Skeletal muscle satellite cell (primary cell): ENCODE measurements at regions not wholly inside any gene's neighbourhood (a gene's known extent, or its start where the extent isn't known, plus 50 kb on each side); places are given as distances from the start of the nearest gene placed in this dataset.
"Not testable (repeated sequence)": the region's sequence is repeated elsewhere in the genome, so short reads cannot be mapped to it uniquely, and the experiment has no call there.

Experiments
- H3K27me3 ChIP-seq: 2 replicates; pipeline ENCODE4 v1.7.0; 2013; ENCODE audit warnings: low read length; ENCODE audit not compliant: control insufficient read depth, insufficient read depth
- H3K36me3 ChIP-seq: 2 replicates; pipeline ENCODE4 v1.7.0; 2013; ENCODE audit warnings: mild to moderate bottlenecking, control low read depth, low read length; ENCODE audit not compliant: insufficient read depth
- H3K4me1 ChIP-seq: 2 replicates; pipeline ENCODE4 v1.7.0; 2013; ENCODE audit warnings: low read length; ENCODE audit not compliant: control insufficient read depth, insufficient read depth
- H3K4me2 ChIP-seq: 2 replicates; pipeline ENCODE4 v1.7.0; 2013; ENCODE audit warnings: mild to moderate bottlenecking, low read length
- H3K4me3 ChIP-seq: 2 replicates; pipeline ENCODE4 v1.7.0; 2013; ENCODE audit warnings: low read length
- H3K9ac ChIP-seq: 2 replicates; pipeline ENCODE4 v1.7.0; 2013; ENCODE audit warnings: mild to moderate bottlenecking, low read depth, low read length, moderate library complexity
- H3K9me3 ChIP-seq: replicated peaks from 2 replicates; pipeline ENCODE4 v1.7.0; 2013; ENCODE audit warnings: mild to moderate bottlenecking, control low read depth, low read length

DNA sequence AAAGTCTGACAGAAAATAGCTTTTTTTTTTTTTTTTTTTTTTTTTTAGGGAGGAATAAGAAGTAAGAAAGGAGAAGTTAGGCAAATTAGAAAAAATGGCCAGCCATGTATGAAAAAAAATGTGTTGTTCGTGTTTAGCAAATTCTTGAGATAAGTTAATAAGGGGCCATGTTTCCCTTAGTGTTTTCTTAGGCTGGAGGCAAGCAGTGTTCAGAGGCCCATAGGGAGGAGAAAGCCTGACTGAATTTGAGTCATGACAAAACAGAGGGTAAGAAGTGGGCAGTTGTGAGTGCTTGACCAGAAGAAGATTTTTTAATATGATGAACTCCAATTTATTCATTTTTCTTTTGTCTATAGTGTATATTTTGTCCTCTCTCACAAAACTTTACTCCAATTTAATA is 766.4 kb downstream of the FAM181B start:
- no peak overlapping the region for H3K9ac ChIP-seq
- no peaks in the 10 kb centered on the region for H3K4me1 ChIP-seq
- no peaks in the 10 kb centered on the region for H3K36me3 ChIP-seq
- no peak overlapping the region for H3K4me3 ChIP-seq
- H3K9me3 ChIP-seq = no peaks in the 10 kb centered on the region
- H3K27me3 ChIP-seq = no peaks in the 10 kb centered on the region
- H3K4me2 ChIP-seq = no peak overlapping the region

DNA sequence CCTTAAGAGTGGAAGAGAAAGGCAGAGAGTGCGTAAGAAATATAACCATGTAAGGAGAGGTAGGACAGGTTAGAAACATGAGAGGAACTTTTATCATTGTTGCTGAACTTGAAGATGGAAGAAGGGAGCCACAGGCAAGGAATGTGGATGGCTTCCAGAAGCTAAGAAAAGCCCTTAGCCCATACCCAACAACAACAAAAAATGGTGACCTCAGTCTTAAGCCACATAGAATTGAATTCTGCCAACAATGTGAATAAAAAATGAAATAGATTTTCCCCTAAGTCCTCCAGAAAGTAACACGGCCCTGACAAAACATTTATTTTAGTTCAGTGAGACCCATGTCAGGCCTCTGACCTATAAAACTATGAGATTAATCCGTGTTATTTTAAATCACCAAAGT is 767.3 kb downstream of the FAM181B start:
- Histone ChIP-seq H3K9ac (no peak overlapping the region), H3K9me3 (no peaks in the 10 kb centered on the region), H3K4me2 (no peak overlapping the region), H3K4me1 (no peaks in the 10 kb centered on the region), H3K4me3 (no peak overlapping the region), H3K36me3 (no peaks in the 10 kb centered on the region), H3K27me3 (no peaks in the 10 kb centered on the region)

- Histone ChIP-seq H3K36me3 (no peaks in the 10 kb centered on the region), H3K9me3 (no peaks in the 10 kb centered on the region), H3K4me1 (no peaks in the 10 kb centered on the region), H3K27me3 (no peaks in the 10 kb centered on the region), H3K9ac (no peak overlapping the region), H3K4me2 (no peak overlapping the region), H3K4me3 (no peak overlapping the region)
Observed at GRCh38 chr11:81963018-81963417, 770.6 kb downstream of the FAM181B start.

DNA sequence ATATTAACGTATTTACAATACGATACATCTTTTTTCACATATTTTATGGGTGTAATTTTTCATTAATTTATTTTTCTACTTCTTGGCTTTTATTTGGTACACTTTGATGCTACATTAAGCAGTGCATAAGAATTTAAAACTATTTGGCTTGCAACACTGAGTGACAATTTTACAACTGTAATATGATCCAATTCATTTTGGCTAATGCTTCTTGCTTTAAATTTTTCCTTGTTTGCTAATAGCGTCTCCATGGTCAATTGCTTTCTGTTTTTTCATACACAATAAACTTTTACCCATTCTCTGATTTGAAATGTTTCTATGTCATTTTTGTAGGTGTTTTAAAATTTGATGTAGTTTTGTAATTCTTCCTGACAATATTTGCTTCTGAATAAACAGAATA is 773.2 kb downstream of the FAM181B start:
- Histone ChIP-seq H3K36me3 (no peaks in the 10 kb centered on the region), H3K4me2 (no peak overlapping the region)

GRCh38 chr11:81959341-81959740 is 774.3 kb downstream of the FAM181B start:
- H3K27me3 ChIP-seq = no peaks in the 10 kb centered on the region
- H3K9me3 ChIP-seq = no peaks in the 10 kb centered on the region
- no peak overlapping the region for H3K9ac ChIP-seq
- no peak overlapping the region for H3K4me2 ChIP-seq
- no peaks in the 10 kb centered on the region for H3K4me1 ChIP-seq
- no peak overlapping the region for H3K4me3 ChIP-seq
- no peaks in the 10 kb centered on the region for H3K36me3 ChIP-seq

More for the DNA sequence above, 773.2 kb downstream of the FAM181B start:
- Histone ChIP-seq H3K27me3 (no peaks in the 10 kb centered on the region), H3K4me1 (no peaks in the 10 kb centered on the region), H3K9ac (no peak overlapping the region), H3K9me3 (no peaks in the 10 kb centered on the region), H3K4me3 (no peak overlapping the region)

- not testable (repeated sequence) for H3K9ac ChIP-seq, H3K4me3 ChIP-seq, H3K36me3 ChIP-seq, H3K27me3 ChIP-seq, H3K4me1 ChIP-seq, H3K4me2 ChIP-seq, H3K9me3 ChIP-seq
Observed at GRCh38 chr11:81954301-81954700, 779.4 kb downstream of the FAM181B start.

DNA sequence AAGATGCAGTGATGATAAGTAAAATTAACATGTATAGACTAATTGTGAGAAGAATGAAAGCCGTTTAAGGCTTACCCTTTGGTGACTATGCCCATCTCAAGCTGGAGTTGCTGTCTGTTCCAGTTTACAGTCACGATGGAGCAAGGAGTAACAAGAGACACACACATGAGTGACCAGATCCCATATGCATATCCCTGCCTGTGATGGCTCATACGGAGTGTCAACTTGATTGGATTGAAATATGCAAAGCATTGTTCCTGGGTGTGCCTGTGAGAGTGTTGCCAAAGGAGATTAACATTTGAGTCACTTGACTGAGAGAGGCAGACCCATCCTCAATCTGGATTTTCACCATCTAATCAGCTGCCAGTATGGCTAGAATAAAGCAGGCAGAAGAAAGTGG is 786.8 kb downstream of the FAM181B start:
- Histone ChIP-seq H3K4me3 (no peak overlapping the region), H3K27me3 (no peaks in the 10 kb centered on the region), H3K9me3 (no peaks in the 10 kb centered on the region), H3K4me2 (no peak overlapping the region), H3K36me3 (no peaks in the 10 kb centered on the region), H3K4me1 (no peaks in the 10 kb centered on the region), H3K9ac (no peak overlapping the region)

DNA sequence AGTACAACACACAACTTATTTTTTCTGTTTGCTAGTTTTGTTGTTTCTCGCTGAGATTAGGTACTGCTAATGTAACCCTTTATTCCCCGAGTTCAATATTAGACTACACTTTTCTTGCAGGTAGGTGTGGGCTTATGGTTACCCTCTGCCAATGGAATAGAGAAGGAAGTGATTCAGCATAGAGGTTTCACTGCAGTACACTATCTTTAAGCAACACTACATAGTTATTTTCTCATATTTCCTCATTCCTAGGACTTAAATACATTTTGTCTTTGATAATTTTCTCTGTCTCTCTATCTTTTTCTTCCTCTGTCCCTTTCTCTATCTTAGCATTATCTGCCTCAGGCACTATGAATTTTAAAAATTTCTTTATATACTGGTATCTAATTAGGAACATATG is 791.0 kb downstream of the FAM181B start:
- no peak overlapping the region for H3K4me2 ChIP-seq
- no peaks in the 10 kb centered on the region for H3K9me3 ChIP-seq
- H3K4me3 ChIP-seq = no peak overlapping the region
- no peaks in the 10 kb centered on the region for H3K4me1 ChIP-seq
- H3K27me3 ChIP-seq = no peaks in the 10 kb centered on the region
- H3K36me3 ChIP-seq = no peaks in the 10 kb centered on the region
- no peak overlapping the region for H3K9ac ChIP-seq

DNA sequence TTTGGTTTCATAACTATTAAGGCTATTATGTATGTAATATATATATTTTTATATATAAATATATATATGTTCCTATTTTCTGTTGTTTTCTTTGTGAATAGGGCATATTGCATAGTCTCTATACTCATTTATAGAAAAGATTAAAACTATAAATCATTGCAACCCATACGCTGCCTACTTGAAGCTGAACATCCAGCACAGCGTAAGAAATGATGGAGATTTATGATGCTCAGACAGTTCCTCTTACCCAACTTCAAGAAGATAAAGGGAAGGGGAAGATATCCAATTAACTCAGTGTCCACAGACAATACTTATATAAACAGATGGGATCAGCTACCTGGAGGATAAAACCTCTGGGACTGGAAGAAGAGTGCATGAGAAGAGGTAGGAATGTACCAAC is 791.7 kb downstream of the FAM181B start:
- Histone ChIP-seq H3K36me3 (no peaks in the 10 kb centered on the region), H3K4me1 (no peaks in the 10 kb centered on the region), H3K9me3 (no peaks in the 10 kb centered on the region), H3K27me3 (no peaks in the 10 kb centered on the region), H3K4me3 (no peak overlapping the region), H3K4me2 (no peak overlapping the region), H3K9ac (no peak overlapping the region)

DNA sequence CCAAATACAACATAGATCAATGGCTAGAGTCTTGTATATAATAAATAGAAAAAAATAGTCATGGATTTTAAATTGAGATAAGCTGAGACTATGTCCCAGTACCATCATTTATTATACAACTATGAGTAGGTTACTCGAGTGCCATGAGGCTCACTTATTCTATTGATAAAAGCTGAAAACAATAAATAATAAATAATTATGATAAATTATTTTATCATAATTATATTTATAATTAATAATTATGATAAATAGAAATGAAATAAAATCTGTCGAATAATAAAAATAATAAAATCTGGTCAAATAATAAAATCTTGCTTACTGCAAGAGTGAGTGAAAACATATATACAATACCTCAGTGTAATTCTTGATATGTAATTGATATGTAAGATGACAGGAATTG is 801.4 kb downstream of the FAM181B start:
- Histone ChIP-seq H3K4me3 (no peak overlapping the region), H3K4me2 (no peak overlapping the region), H3K27me3 (no peaks in the 10 kb centered on the region), H3K9ac (no peak overlapping the region), H3K4me1 (no peaks in the 10 kb centered on the region), H3K9me3 (peaks cover 4% of the 10 kb centered on the region), H3K36me3 (no peaks in the 10 kb centered on the region)

GRCh38 chr11:81920205-81920604 is 813.5 kb downstream of the FAM181B start:
- Histone ChIP-seq H3K36me3 (no peaks in the 10 kb centered on the region), H3K4me1 (no peaks in the 10 kb centered on the region), H3K4me3 (no peak overlapping the region), H3K9me3 (no peaks in the 10 kb centered on the region), H3K4me2 (no peak overlapping the region), H3K9ac (no peak overlapping the region), H3K27me3 (no peaks in the 10 kb centered on the region)

GRCh38 chr11:81916451-81916850 is 817.2 kb downstream of the FAM181B start:
- Histone ChIP-seq H3K27me3 (no peaks in the 10 kb centered on the region), H3K4me1 (no peaks in the 10 kb centered on the region), H3K9me3 (no peaks in the 10 kb centered on the region), H3K36me3 (no peaks in the 10 kb centered on the region), H3K4me3 (no peak overlapping the region), H3K9ac (no peak overlapping the region), H3K4me2 (no peak overlapping the region)
